Immature natural killer cell (primary cell): ENCODE measurements at regions not wholly inside any gene's neighbourhood (a gene's known extent, or its start where the extent isn't known, plus 50 kb on each side); places are given as distances from the start of the nearest gene placed in this dataset.
"Not testable (repeated sequence)": the region's sequence is repeated elsewhere in the genome, so short reads cannot be mapped to it uniquely, and the experiment has no call there.

Source experiments
- DNase-seq, 3 donors: peaks; one replicate each; pipeline ENCODE4 v3.0.0; 2022; ENCODE audit warnings: mixed read lengths in 1 of 3
- H3K27ac Mint-ChIP-seq, 6 donors: one replicate each; pipeline ENCODE4 v1.8.0; 2020; ENCODE audit warnings: mixed read lengths in 6 of 6, mild to moderate bottlenecking in 5 of 6, inconsistent platforms in 4 of 6, moderate library complexity in 3 of 6
- H3K27me3 Mint-ChIP-seq, 3 donors: one replicate each; pipeline ENCODE4 v1.8.0; 2020 to 2021; ENCODE audit warnings: low read depth in 3 of 3, mild to moderate bottlenecking in 3 of 3, mixed read lengths in 3 of 3, moderate library complexity in 3 of 3, inconsistent platforms in 1 of 3
- H3K36me3 Mint-ChIP-seq, 3 donors: one replicate each; pipeline ENCODE4 v1.8.0; 2020; ENCODE audit warnings: mixed read lengths in 3 of 3, inconsistent platforms in 2 of 3, mild to moderate bottlenecking in 2 of 3
- H3K4me1 Mint-ChIP-seq, 2 donors: one replicate each; pipeline ENCODE4 v1.8.0; 2020; ENCODE audit warnings: inconsistent platforms in 2 of 2, mild to moderate bottlenecking in 2 of 2, mixed read lengths in 2 of 2, moderate library complexity in 1 of 2
- H3K4me3 Mint-ChIP-seq, 5 donors: one replicate each; pipeline ENCODE4 v1.8.0; 2020; ENCODE audit warnings: mild to moderate bottlenecking in 5 of 5, mixed read lengths in 5 of 5, inconsistent platforms in 3 of 5, moderate library complexity in 3 of 5
- H3K9me3 Mint-ChIP-seq, 6 donors: one replicate each; pipeline ENCODE4 v1.8.0; 2020; ENCODE audit warnings: mild to moderate bottlenecking in 6 of 6, mixed read lengths in 6 of 6, inconsistent platforms in 4 of 6, moderate library complexity in 3 of 6

GRCh38 chr1:19024532-19024931 lies 68.1 kb upstream of the IFFO2 start:
- no peak for DNase-seq
- peaks cover 7 to 14% (median 9%) of the 10 kb centered on the region in 3 donors for H3K27me3 Mint-ChIP-seq
- no peak overlapping the region for H3K27ac Mint-ChIP-seq
- H3K4me1 Mint-ChIP-seq = peaks cover 0 to 2% of the 10 kb centered on the region in 2 donors
- no peaks in the 10 kb centered on the region for H3K9me3 Mint-ChIP-seq
- no peaks in the 10 kb centered on the region for H3K36me3 Mint-ChIP-seq
- no peak overlapping the region for H3K4me3 Mint-ChIP-seq

DNA sequence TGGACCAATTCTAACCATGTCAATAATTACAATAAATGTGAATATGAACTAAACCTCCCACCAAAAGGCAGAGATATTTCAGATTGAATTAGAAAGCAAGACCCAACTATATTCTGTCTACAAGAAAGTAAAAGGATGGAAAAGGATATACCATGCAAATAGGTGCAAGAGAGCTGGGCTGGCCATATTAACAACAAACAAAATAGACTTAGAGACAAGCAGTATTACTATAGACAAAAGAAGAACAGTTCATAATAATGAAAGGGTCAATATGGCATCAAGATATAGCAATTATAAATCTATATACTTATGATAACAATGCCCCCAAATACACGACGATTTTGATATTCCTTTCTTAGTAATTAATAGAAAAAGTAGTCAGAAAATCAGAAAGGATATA lies 67.3 kb upstream of the IFFO2 start:
- Mint-ChIP-seq H3K4me3 (no peak overlapping the region), H3K27ac (no peak overlapping the region), H3K27me3 (peaks cover 7 to 12% (median 9%) of the 10 kb centered on the region in 3 donors), H3K9me3 (no peaks in the 10 kb centered on the region), H3K36me3 (no peaks in the 10 kb centered on the region), H3K4me1 (peaks cover 0 to 2% of the 10 kb centered on the region in 2 donors)
- no peak for DNase-seq

DNA sequence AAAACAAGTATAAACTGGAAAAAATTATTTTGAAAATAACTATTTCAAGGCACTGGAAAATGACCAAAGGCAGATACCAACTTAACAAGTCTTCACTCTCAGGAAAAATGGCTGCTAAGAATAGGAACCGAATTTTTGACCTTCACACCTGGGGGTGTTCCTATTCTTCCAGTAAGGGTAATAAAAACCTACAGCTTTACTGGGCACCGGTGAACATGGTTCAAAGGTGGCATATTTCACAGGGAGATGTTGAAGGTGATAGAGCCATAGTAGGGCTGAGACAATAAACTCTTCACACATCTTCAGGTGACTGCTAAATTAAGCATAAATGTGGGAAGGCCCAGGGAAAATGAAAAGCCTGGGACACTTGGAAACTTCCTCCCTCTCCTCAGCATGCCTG lies 65.4 kb upstream of the IFFO2 start:
- Mint-ChIP-seq H3K4me3 (no peak overlapping the region), H3K27ac (no peak overlapping the region), H3K27me3 (peaks cover 4 to 8% (median 7%) of the 10 kb centered on the region in 3 donors), H3K36me3 (no peaks in the 10 kb centered on the region), H3K9me3 (no peaks in the 10 kb centered on the region), H3K4me1 (no peaks in the 10 kb centered on the region)
- DNase-seq = no peak

- H3K27ac Mint-ChIP-seq, H3K4me3 Mint-ChIP-seq, H3K9me3 Mint-ChIP-seq, H3K4me1 Mint-ChIP-seq, DNase-seq, H3K36me3 Mint-ChIP-seq, H3K27me3 Mint-ChIP-seq: not testable (repeated sequence)
Observed at GRCh38 chr1:19019288-19019687, 62.8 kb upstream of the IFFO2 start.

DNA sequence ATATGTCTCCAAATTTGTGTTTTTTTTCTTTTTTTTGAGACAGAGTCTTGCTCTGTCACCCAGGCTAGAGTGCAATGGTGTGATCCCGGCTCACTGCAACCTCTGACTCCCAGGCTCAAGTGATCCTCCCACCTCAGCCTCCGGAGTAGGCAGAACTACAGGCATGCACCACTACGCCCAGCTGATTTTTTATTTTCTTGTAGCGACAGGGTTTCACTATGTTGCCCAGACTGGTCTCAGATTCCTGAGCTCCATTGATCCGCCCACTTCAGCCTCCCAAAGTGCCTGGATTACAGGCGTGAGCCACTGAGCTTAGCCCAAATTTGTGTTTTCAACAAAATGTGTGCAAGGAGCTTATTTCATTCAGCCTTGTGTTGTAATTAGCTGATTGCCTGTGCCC lies 59.0 kb upstream of the IFFO2 start:
- H3K36me3 Mint-ChIP-seq = no peaks in the 10 kb centered on the region
- no peak for DNase-seq
- no peaks in the 10 kb centered on the region for H3K9me3 Mint-ChIP-seq
- no peak overlapping the region for H3K27ac Mint-ChIP-seq
- H3K4me3 Mint-ChIP-seq = no peak overlapping the region
- H3K27me3 Mint-ChIP-seq = peaks cover 4 to 10% (median 5%) of the 10 kb centered on the region in 3 donors
- H3K4me1 Mint-ChIP-seq = peaks cover 9 to 12% of the 10 kb centered on the region in 2 donors

- DNase-seq = no peak
- peaks cover 3 to 6% (median 4%) of the 10 kb centered on the region in 3 donors for H3K27me3 Mint-ChIP-seq
- H3K4me1 Mint-ChIP-seq = peaks cover 9 to 12% of the 10 kb centered on the region in 2 donors
- no peak overlapping the region for H3K4me3 Mint-ChIP-seq
- H3K9me3 Mint-ChIP-seq = no peaks in the 10 kb centered on the region
- H3K27ac Mint-ChIP-seq = no peak overlapping the region
- no peaks in the 10 kb centered on the region for H3K36me3 Mint-ChIP-seq
Observed at GRCh38 chr1:19014765-19015164, 58.3 kb upstream of the IFFO2 start.

DNA sequence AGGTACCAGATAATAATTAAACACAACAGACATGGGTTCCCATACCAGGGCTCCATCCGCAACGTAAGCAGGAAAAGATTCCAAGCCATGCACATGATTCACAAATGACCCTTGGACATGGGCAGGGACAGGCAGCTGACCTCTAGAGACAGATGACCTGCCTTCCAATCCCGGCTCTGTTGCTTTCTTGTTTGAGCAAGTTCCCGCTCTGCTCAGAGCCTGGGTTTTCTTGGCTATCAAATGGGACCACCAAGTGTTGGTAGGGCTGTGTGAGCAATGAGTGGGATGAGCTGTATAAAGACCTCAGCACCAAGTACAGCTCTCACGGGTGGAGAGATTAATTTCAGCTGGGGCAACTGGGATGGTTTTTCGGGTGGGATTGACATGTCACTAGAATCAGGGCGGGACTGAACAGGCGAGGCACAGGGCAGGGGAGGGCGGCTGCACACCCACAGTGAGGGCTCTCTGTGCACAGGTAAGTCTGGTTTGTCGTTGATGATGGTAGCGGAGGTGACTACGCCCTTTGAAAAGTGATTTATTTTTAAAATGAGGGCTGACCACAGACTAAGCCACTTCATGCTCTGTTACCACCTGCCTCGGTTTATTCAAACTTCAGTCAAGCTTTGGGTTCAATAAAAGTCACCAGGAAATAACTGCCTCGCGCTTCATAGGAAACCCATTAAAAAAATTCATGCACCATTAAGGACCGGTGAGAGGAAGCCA lies 57.5 kb upstream of the IFFO2 start:
- Mint-ChIP-seq H3K27me3 (peaks cover 3 to 5% (median 4%) of the 10 kb centered on the region in 3 donors), H3K27ac (no peak overlapping the region)

DNA sequence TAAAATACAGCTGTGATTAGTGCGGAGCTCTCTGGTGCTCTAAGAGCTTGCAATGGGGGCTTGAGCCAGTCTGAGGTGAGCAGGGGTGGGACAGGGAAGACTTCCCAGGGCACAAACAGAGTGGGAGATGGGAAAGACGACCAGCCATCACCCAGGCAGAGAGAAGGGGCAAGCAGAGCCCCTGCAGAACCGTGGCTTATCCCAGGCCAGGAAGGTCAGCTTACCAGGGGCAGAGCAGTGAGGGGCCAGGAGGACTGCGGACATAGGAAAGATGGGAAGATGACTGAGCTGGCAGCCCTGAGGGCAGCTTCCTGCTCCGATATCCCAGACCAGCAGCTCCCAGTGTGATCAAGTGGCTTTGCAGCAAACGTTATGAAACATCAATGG lies 55.4 kb upstream of the IFFO2 start:
- no peak overlapping the region for H3K4me3 Mint-ChIP-seq
- no peak for DNase-seq
- H3K9me3 Mint-ChIP-seq = no peaks in the 10 kb centered on the region
- no peaks in the 10 kb centered on the region for H3K36me3 Mint-ChIP-seq
- peaks cover 3 to 5% (median 4%) of the 10 kb centered on the region in 3 donors for H3K27me3 Mint-ChIP-seq
- no peak overlapping the region for H3K27ac Mint-ChIP-seq
- peaks cover 9 to 12% of the 10 kb centered on the region in 2 donors for H3K4me1 Mint-ChIP-seq

More for the DNA sequence above, 57.5 kb upstream of the IFFO2 start:
- Mint-ChIP-seq H3K9me3 (no peaks in the 10 kb centered on the region), H3K4me1 (peaks cover 9 to 12% of the 10 kb centered on the region in 2 donors), H3K4me3 (no peak overlapping the region), H3K36me3 (no peaks in the 10 kb centered on the region)
- no peak for DNase-seq

GRCh38 chr1:19010995-19011844 lies 54.7 kb upstream of the IFFO2 start:
- Mint-ChIP-seq H3K27me3 (peaks cover 6 to 9% (median 8%) of the 10 kb centered on the region in 3 donors), H3K36me3 (no peaks in the 10 kb centered on the region), H3K9me3 (no peaks in the 10 kb centered on the region), H3K4me1 (peaks cover 9 to 12% of the 10 kb centered on the region in 2 donors), H3K27ac (peak overlapping the region in 2 of 6 donors; percentile 7 to 65), H3K4me3 (peak overlapping the region in 2 of 5 donors; percentile 28 to 46)
- peak in 1 of 3 donors; percentile 41 for DNase-seq

DNA sequence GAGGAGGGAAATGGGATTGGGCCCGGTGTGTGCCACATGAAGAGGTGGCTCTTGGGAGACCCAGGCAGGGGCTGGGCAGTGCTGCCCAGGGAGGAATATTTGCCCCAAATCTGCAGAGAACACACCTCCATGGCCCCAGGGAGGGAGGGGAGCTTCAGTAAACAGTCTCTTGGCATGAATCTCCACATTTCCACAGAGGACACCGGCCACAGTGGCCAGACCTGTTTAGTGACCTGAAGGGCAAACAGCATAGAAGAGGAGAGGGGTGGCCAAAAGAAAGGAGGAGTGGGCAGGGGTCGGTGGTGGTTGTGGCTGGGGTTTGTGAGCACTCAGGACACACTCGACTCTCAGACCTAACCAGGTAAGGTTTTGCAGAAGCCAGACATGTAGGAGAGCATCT lies 54.0 kb upstream of the IFFO2 start:
- no peak for DNase-seq
- Mint-ChIP-seq H3K4me1 (peaks cover 9 to 12% of the 10 kb centered on the region in 2 donors), H3K36me3 (no peaks in the 10 kb centered on the region), H3K27ac (peak overlapping the region in 1 of 6 donors; percentile 58), H3K9me3 (no peaks in the 10 kb centered on the region), H3K27me3 (peaks cover 8 to 11% (median 10%) of the 10 kb centered on the region in 3 donors), H3K4me3 (peak overlapping the region in 1 of 5 donors; percentile 25)

DNA sequence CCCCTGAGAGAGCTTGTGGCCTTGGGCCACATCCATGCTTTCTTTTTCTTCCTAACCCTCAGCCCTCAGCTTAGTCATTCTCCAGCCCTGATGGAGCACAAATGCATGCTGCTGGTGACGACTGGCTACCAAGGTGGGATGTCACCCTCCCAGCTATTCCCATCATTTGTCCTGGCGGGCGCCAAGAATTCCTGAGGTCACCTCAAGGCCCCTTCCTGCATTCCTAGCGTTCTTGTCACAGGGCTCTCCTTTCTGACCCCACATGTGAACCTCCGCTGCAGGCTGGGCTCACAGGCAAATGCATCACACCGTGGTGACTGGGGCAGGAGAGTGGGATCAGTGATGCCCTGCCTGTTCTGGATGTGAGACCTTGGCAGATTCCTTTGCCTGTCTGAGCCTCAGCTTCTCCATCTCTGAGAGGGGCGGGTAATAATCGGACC lies 53.4 kb upstream of the IFFO2 start:
- no peak for DNase-seq
- Mint-ChIP-seq H3K27me3 (peaks cover 8 to 11% (median 10%) of the 10 kb centered on the region in 3 donors), H3K36me3 (no peaks in the 10 kb centered on the region), H3K27ac (no peak overlapping the region), H3K9me3 (no peaks in the 10 kb centered on the region), H3K4me3 (no peak overlapping the region), H3K4me1 (peaks cover 9 to 12% of the 10 kb centered on the region in 2 donors)

DNA sequence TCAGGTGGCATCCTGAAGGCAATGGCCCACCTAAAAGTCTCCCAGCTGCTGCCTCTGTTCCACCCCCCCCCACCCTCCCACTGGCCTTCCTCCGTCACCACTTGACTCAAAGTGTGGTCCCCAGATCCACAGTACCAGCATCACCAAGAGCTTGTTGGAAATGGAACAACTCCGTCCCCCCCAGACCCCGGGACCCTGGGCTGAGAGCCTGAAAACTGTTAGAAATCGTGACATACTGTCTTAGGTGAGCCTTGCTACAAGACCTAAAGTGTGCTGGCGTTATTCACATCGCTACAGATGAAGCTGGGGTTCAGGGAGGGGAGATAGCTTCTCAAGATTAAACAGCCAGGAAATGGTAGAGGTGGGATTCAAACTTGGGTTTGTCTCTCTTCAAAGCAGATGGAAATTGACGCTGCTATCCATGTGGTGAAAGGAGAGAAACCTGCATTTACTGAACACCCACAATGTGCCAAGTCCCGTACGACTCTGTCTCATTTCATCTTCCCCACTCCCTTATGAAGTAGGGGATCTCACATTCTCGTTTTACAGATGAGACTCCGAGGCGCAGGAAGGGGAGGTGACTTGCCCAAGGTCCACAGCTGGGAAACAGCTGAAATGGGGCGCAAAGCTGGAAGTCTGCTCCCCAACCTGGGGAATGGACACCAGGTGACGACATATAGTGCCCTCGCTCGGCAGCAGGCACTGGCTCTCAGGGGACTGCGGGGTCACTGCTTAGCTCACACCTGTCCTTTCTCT lies 52.8 kb upstream of the IFFO2 start:
- DNase-seq = no peak
- Mint-ChIP-seq H3K4me3 (no peak overlapping the region), H3K27ac (no peak overlapping the region), H3K27me3 (peaks cover 8 to 11% (median 10%) of the 10 kb centered on the region in 3 donors), H3K36me3 (no peaks in the 10 kb centered on the region), H3K9me3 (no peaks in the 10 kb centered on the region), H3K4me1 (peaks cover 9 to 12% of the 10 kb centered on the region in 2 donors)

- no peak for DNase-seq
- no peak overlapping the region for H3K27ac Mint-ChIP-seq
- H3K27me3 Mint-ChIP-seq = peaks cover 10 to 11% (median 10%) of the 10 kb centered on the region in 3 donors
- peaks cover 9 to 12% of the 10 kb centered on the region in 2 donors for H3K4me1 Mint-ChIP-seq
- H3K9me3 Mint-ChIP-seq = peaks cover 0 to 2% (median 0%) of the 10 kb centered on the region in 6 donors
- no peak overlapping the region for H3K4me3 Mint-ChIP-seq
- H3K36me3 Mint-ChIP-seq = no peaks in the 10 kb centered on the region
Observed at GRCh38 chr1:19007491-19008441, 51.3 kb upstream of the IFFO2 start.
